Prostate gland (tissue), 2 donors: ENCODE measurements at regions not wholly inside any gene's neighbourhood (a gene's known extent, or its start where the extent isn't known, plus 50 kb on each side); places are given as distances from the start of the nearest gene placed in this dataset.

Source experiments
- CTCF ChIP-seq, 4 experiments: fragments of 200-600 bp in 2 of 4; fragments of 450-650 bp in 2 of 4; sonication (generic) in 2 of 4; IDR thresholded peaks; 1 replicate in 3 of 4; 2 replicates in 1 of 4; pipeline ENCODE4 v1.5.1; 2016 to 2019; ENCODE audit warnings: antibody characterized with exemption in 4 of 4, mild to moderate bottlenecking in 2 of 4, moderate library complexity in 2 of 4
- POLR2AphosphoS5 ChIP-seq: sonication (generic); formaldehyde crosslinking; IDR thresholded peaks from one replicate; pipeline ENCODE4 v1.6.1; 2017; ENCODE audit warnings: antibody characterized with exemption

GRCh38 chr10:33869028-33869427, 534.6 kb upstream of the NRP1 start:
- TF ChIP-seq POLR2AphosphoS5, result no peak
- no peak for TF ChIP-seq CTCF (IDR thresholded peaks at IDR 0.05)
